ENCODE measurements at regions not wholly inside any gene's neighbourhood (a gene's known extent, or its start where the extent isn't known, plus 50 kb on each side); places are given as distances from the start of the nearest gene placed in this dataset.

DNA sequence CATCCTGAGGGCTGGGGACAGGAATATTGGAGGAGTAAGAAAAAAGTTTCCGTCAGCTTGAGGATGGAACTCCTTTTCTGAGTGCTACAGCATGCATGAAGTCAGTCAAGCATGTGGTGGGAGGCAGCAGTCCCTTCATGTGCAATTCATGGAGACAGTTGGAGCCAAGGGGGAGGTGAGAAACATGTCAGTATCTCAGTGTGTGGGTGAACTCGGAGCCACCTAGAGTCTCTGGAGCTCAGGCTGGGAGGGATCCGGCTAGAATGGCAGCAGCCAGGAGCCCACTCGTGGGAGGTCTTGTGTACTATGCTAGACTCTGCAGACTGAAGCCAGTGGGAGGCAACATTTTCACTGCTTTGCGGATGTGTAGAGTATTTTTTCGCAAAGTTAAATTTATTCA, 60.3 kb downstream of the AVPR1A start:
- no peak for TF ChIP-seq CTCF (IDR thresholded peaks at IDR 0.05)
- DNase-seq: no peak
- intact Hi-C loops (cut with DNase I): no loop called here
- Histone ChIP-seq H3K9me3 (no peaks in the 10 kb centered on the region), H3K27ac (no peak overlapping the region), H3K4me3 (no peak overlapping the region), H3K4me1 (no peaks in the 10 kb centered on the region), H3K36me3 (no peaks in the 10 kb centered on the region), H3K27me3 (peaks cover 0 to 5% of the 10 kb centered on the region in 2 donors)
- no peak for ATAC-seq

DNA sequence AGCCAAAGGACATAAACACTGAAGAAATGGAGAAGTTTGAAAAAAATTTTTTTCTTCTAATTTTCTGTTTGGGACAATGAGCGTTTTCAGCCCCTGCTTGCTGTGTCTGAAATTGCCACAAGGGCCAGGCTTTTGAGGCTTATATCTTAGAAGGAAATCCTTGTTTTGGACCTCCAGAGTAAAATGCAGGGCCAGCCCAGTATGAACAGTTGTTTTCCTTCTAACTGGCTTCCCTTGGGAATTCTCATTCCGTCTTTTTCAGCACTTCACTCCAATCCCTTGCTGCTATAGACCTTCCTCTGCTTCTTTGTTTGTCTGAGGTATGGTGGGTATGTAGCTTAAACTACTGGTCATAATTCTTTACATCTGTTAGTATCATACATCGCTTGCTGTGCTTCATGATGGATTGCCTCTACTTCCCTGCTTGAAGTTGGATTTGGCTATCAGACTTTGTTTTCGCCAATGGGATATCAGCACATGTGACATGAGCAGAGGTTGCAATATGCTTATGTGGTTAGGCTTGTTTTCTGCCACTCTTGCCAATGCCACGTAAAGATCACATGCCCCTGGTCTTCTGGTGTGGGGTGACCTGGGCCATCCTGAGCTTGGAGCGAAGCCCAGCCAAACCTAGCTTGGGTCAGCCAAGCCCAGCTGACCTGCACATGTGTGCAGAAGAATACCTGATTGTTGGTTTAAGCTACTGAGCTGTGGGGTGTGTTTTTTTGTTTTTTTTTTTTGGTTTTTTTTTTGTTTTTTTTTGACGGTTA, 64.7 kb downstream of the AVPR1A start:
- Histone ChIP-seq H3K4me3 (no peak overlapping the region), H3K27me3 (no peaks in the 10 kb centered on the region), H3K27ac (no peak overlapping the region), H3K4me1 (no peaks in the 10 kb centered on the region), H3K36me3 (no peaks in the 10 kb centered on the region), H3K9me3 (no peaks in the 10 kb centered on the region)
- TF ChIP-seq CTCF (IDR thresholded peaks at IDR 0.05): no peak
- no peak for DNase-seq
- no peak for ATAC-seq
- intact Hi-C loops (cut with DNase I): no loop called here

- no peak for TF ChIP-seq CTCF (IDR thresholded peaks at IDR 0.05)
- ATAC-seq: no peak
- Histone ChIP-seq H3K27ac (no peak overlapping the region), H3K36me3 (no peaks in the 10 kb centered on the region), H3K4me3 (no peak overlapping the region), H3K27me3 (no peaks in the 10 kb centered on the region), H3K4me1 (no peaks in the 10 kb centered on the region), H3K9me3 (no peaks in the 10 kb centered on the region)
- intact Hi-C loops (cut with DNase I): no loop called here
- no peak for DNase-seq
Observed at GRCh38 chr12:63085120-63085519, 65.9 kb downstream of the AVPR1A start.

GRCh38 chr12:63084501-63084900, 66.5 kb downstream of the AVPR1A start:
- Histone ChIP-seq H3K27ac (no peak overlapping the region), H3K4me3 (no peak overlapping the region), H3K27me3 (no peaks in the 10 kb centered on the region), H3K9me3 (no peaks in the 10 kb centered on the region), H3K36me3 (no peaks in the 10 kb centered on the region), H3K4me1 (no peaks in the 10 kb centered on the region)
- no peak for TF ChIP-seq CTCF (IDR thresholded peaks at IDR 0.05)
- intact Hi-C loops (cut with DNase I): no loop called here
- ATAC-seq: no peak
- no peak for DNase-seq

GRCh38 chr12:63083046-63083445, 68.0 kb downstream of the AVPR1A start:
- DNase-seq (no peak), ATAC-seq (no peak)
- Histone ChIP-seq H3K36me3 (no peaks in the 10 kb centered on the region), H3K9me3 (no peaks in the 10 kb centered on the region), H3K4me1 (no peaks in the 10 kb centered on the region), H3K4me3 (no peak overlapping the region), H3K27me3 (no peaks in the 10 kb centered on the region), H3K27ac (no peak overlapping the region)
- intact Hi-C loops (cut with DNase I): no loop called here
- TF ChIP-seq CTCF (IDR thresholded peaks at IDR 0.05): no peak

Measured in left lung (tissue), 4 donors.